Right lobe of liver (tissue), 6 donors: ENCODE measurements at regions not wholly inside any gene's neighbourhood (a gene's known extent, or its start where the extent isn't known, plus 50 kb on each side); places are given as distances from the start of the nearest gene placed in this dataset.

ENCODE experiments used
- ATAC-seq, 4 donors: fragments of 200-7000 bp; cut with Tn5 transposase; one replicate each; pipeline ENCODE4 v1.9.1; 2020; ENCODE audit warnings: mild to moderate bottlenecking in 4 of 4, moderate library complexity in 4 of 4
- DNase-seq, 3 donors: peaks; one replicate each; pipeline ENCODE4 v3.0.0-alpha.2; 2020
- H3K27ac ChIP-seq, 3 donors: fragments of 200-600 bp; one replicate each; pipeline ENCODE4 v1.8.0; 2022
- H3K27me3 ChIP-seq, 2 donors: fragments of 200-600 bp; one replicate each; pipeline ENCODE4 v1.8.0; 2022
- H3K36me3 ChIP-seq, 4 donors: fragments of 200-600 bp; sonication (generic) in 1 of 4; one replicate each; pipeline versions ENCODE4 v1.5.1 to v1.8.0; 2017 to 2022; ENCODE audit warnings: control low read depth in 1 of 4
- H3K4me1 ChIP-seq, 4 donors: fragments of 200-600 bp; sonication (generic) in 1 of 4; one replicate each; pipeline versions ENCODE4 v1.5.1 to v1.8.0; 2017 to 2022; ENCODE audit warnings: control low read depth in 1 of 4
- H3K4me3 ChIP-seq, 3 donors: fragments of 200-600 bp; one replicate each; pipeline ENCODE4 v1.8.0; 2022
- H3K9me3 ChIP-seq, 4 donors: fragments of 200-600 bp; sonication (generic) in 1 of 4; one replicate each; pipeline versions ENCODE4 v1.5.1 to v1.8.0; 2017 to 2022; ENCODE audit warnings: control low read depth in 1 of 4
- CTCF ChIP-seq, 4 donors: fragments of 200-600 bp in 3 of 4; fragments of 450-650 bp in 1 of 4; IDR thresholded peaks; one replicate each; pipeline versions ENCODE4 v1.5.1 to v1.8.0; 2016 to 2022; ENCODE audit warnings: antibody characterized with exemption in 4 of 4, mild to moderate bottlenecking in 2 of 4
- POLR2A ChIP-seq: fragments of 450-650 bp; IDR thresholded peaks from one replicate; pipeline ENCODE4 v1.6.1; 2017; ENCODE audit warnings: antibody characterized with exemption, mild to moderate bottlenecking
- WGBS: methylation state at CpG from one replicate; pipeline ENCODE4 v1.1.6; 2018; ENCODE audit warnings: low coverage, low lambda C conversion rate; ENCODE audit not compliant: insufficient coverage; ENCODE audit errors: missing lambda C conversion rate; 5-methylcytosine and 5-hydroxymethylcytosine counted together
- intact Hi-C, 2 donors: fragments of 100-400 bp; cut with DNase I; formaldehyde crosslinking; loops; one replicate each; pipeline versions ENCODE4 v1.11.2 to v1.14.1; 2022
- donor health status: DM: no; HTN: yes; CAD: no.
- donor health status: DM: no; HTN: no; CAD: no.
- donor health status: DM: no; HTN: no; CAD: no.
- donor health status: DM: no; HTN: yes; CAD: no.
- donor health status: DM: no; HTN: yes; CAD: no.

- 92% methylated on average over 3 of the region's 3 CpGs for WGBS
- intact Hi-C loops: no loop called here
- TF ChIP-seq CTCF (IDR thresholded peaks at IDR 0.05) (no peak), POLR2A (no peak)
These were observed 54.2 kb upstream of the RMST start for GRCh38 chr12:97408363-97408762.

GRCh38 chr12:97411341-97411740 is 51.3 kb upstream of the RMST start:
- WGBS: 43% methylated on average over 2 of the region's 3 CpGs
- Histone ChIP-seq H3K36me3 (no peaks in the 10 kb centered on the region), H3K27ac (no peak overlapping the region), H3K27me3 (no peaks in the 10 kb centered on the region), H3K4me1 (no peaks in the 10 kb centered on the region), H3K9me3 (no peaks in the 10 kb centered on the region), H3K4me3 (no peak overlapping the region)
- DNase-seq (no peak), ATAC-seq (no peak)
- no peak for TF ChIP-seq POLR2A
- TF ChIP-seq CTCF (IDR thresholded peaks at IDR 0.05): no peak
- intact Hi-C loops: no loop called here

More at GRCh38 chr12:97408363-97408762, 54.2 kb upstream of the RMST start:
- Histone ChIP-seq H3K27me3 (no peaks in the 10 kb centered on the region), H3K4me3 (no peak overlapping the region), H3K27ac (no peak overlapping the region), H3K36me3 (no peaks in the 10 kb centered on the region), H3K4me1 (no peaks in the 10 kb centered on the region), H3K9me3 (no peaks in the 10 kb centered on the region)
- no peak for DNase-seq
- no peak for ATAC-seq
